Endothelial cell of umbilical vein (primary cell): ENCODE measurements at regions not wholly inside any gene's neighbourhood (a gene's known extent, or its start where the extent isn't known, plus 50 kb on each side); places are given as distances from the start of the nearest gene placed in this dataset.

Experiments used
- BruUV-seq: library from RNA; stranded (reverse); fragments of 400-500 nt; replicated peaks from 2 replicates; lab custom pipeline; 2021; lab: Mats Ljungman, UMichigan
- CTCF ChIA-PET: fragments of 300-600, 350-600 bp; sonication (Branson Sonifier 250); formaldehyde crosslinking; loops from one replicate; lab custom pipeline; 2021; ENCODE audit warnings: antibody characterized with exemption, inconsistent platforms; lab: Charles Lee
- POLR2A ChIA-PET: fragments of 300-600, 350-600 bp; sonication (Branson Sonifier 250); formaldehyde crosslinking; loops from one replicate; lab custom pipeline; 2021; ENCODE audit warnings: antibody characterized with exemption, inconsistent platforms; lab: Charles Lee
- DNase-seq: peaks from one replicate; pipeline ENCODE4 v3.0.0-alpha.2; 2011; ENCODE audit warnings: low read depth, low spot score
- FAIRE-seq: peaks from 2 replicates; lab custom pipeline; 2011; peaks lifted over from hg19 to GRCh38; lab: Jason Lieb, UNC
- H2AFZ ChIP-seq: 2 replicates; pipeline ENCODE4 v1.6.0; 2012; ENCODE audit warnings: low read depth, low read length, control low read depth, inconsistent platforms
- H3K27ac ChIP-seq: 2 replicates; pipeline ENCODE4 v1.5.1; 2011; ENCODE audit warnings: low read depth, mild to moderate bottlenecking, control low read depth, low read length, moderate library complexity; ENCODE audit not compliant: insufficient read depth
- H3K27me3 ChIP-seq, 2 experiments: 2 replicates each; pipeline versions ENCODE4 v1.6.0 to v1.6.1; 2011; ENCODE audit warnings: low read length in 2 of 2, mixed read lengths in 1 of 2; ENCODE audit not compliant: control insufficient read depth in 2 of 2, insufficient read depth in 2 of 2
- H3K36me3 ChIP-seq, 2 experiments: 2 replicates in 1 of 2; 3 replicates in 1 of 2; pipeline ENCODE4 v1.5.1; 2011; ENCODE audit warnings: low read length in 2 of 2, mild to moderate bottlenecking in 1 of 2, moderate library complexity in 1 of 2; ENCODE audit not compliant: control insufficient read depth in 2 of 2, insufficient read depth in 2 of 2; ENCODE audit errors: extremely low read depth in 1 of 2
- H3K4me1 ChIP-seq: 3 replicates; pipeline ENCODE4 v1.5.1; 2011; ENCODE audit warnings: mild to moderate bottlenecking, low read length; ENCODE audit not compliant: control insufficient read depth, insufficient read depth; ENCODE audit errors: extremely low read depth
- H3K4me2 ChIP-seq: 2 replicates; pipeline ENCODE4 v1.6.1; 2011; ENCODE audit warnings: low read length, control low read depth, mixed read lengths; ENCODE audit not compliant: insufficient read depth
- H3K4me3 ChIP-seq, 3 experiments: fragments of 200-600 bp in 1 of 3; sonication (generic), shearing (Covaris generic) in 1 of 3; replicated peaks in 1 of 3; 2 replicates each; pipeline ENCODE4 v1.5.1; 2011 to 2016; ENCODE audit warnings: control low read depth in 3 of 3, low read length in 3 of 3, mild to moderate bottlenecking in 2 of 3, inconsistent platforms in 1 of 3, low read depth in 1 of 3, moderate library complexity in 1 of 3; ENCODE audit not compliant: insufficient read depth in 1 of 3
- H3K79me2 ChIP-seq: 2 replicates; pipeline ENCODE4 v1.6.0; 2012; ENCODE audit warnings: low read length, inconsistent platforms; ENCODE audit not compliant: control insufficient read depth, insufficient read depth
- H3K9ac ChIP-seq: replicated peaks from 2 replicates; pipeline ENCODE3; 2011; ENCODE audit warnings: low read length, control low read depth; ENCODE audit not compliant: insufficient read depth; ENCODE audit errors: extremely low read depth
- H3K9me1 ChIP-seq: replicated peaks from 3 replicates; pipeline ENCODE4 v1.6.0; 2011; ENCODE audit warnings: mild to moderate bottlenecking, low read length; ENCODE audit not compliant: control insufficient read depth, insufficient read depth; ENCODE audit errors: extremely low read depth
- H3K9me3 ChIP-seq: replicated peaks from 2 replicates; pipeline ENCODE4 v1.5.1; 2012; ENCODE audit warnings: low read length, inconsistent platforms; ENCODE audit not compliant: control insufficient read depth, insufficient read depth
- H4K20me1 ChIP-seq: replicated peaks from 2 replicates; pipeline ENCODE3; 2011; ENCODE audit warnings: mild to moderate bottlenecking, low read length; ENCODE audit not compliant: control insufficient read depth, insufficient read depth; ENCODE audit errors: extremely low read depth
- CTCF ChIP-seq, 2 donors: IDR thresholded peaks; 1 replicate in 1 of 2; 2 replicates in 1 of 2; pipeline ENCODE4 v1.5.1; 2011; ENCODE audit warnings: low read length in 2 of 2, mild to moderate bottlenecking in 2 of 2, moderate library complexity in 2 of 2, control low read depth in 1 of 2, inconsistent platforms in 1 of 2, low read depth in 1 of 2; ENCODE audit not compliant: insufficient read depth in 1 of 2; ENCODE audit errors: extremely low read depth in 1 of 2
- EZH2 ChIP-seq: IDR thresholded peaks from 2 replicates; pipeline ENCODE4 v1.6.1; 2012; ENCODE audit warnings: borderline replicate concordance, low read depth, mild to moderate bottlenecking, moderate library complexity, low read length, inconsistent platforms; ENCODE audit not compliant: severe bottlenecking
- FOS ChIP-seq: IDR thresholded peaks from 2 replicates; pipeline ENCODE4 v1.6.1; 2011; ENCODE audit warnings: mild to moderate bottlenecking, low read length, moderate library complexity, borderline replicate concordance; ENCODE audit not compliant: insufficient read depth
- GATA2 ChIP-seq: IDR thresholded peaks from 2 replicates; pipeline ENCODE4 v1.7.0; 2011; ENCODE audit warnings: low read depth, mild to moderate bottlenecking, moderate library complexity, mixed read lengths, low read length; ENCODE audit not compliant: insufficient read length, insufficient read depth
- JUN ChIP-seq: IDR thresholded peaks from 2 replicates; pipeline ENCODE4 v1.6.1; 2011; ENCODE audit warnings: borderline replicate concordance, low read depth; ENCODE audit not compliant: insufficient read length, insufficient read depth
- MAX ChIP-seq: IDR thresholded peaks from 2 replicates; pipeline ENCODE4 v1.6.1; 2011; ENCODE audit not compliant: insufficient read depth, insufficient read length
- MYC ChIP-seq: IDR thresholded peaks from one replicate; pipeline ENCODE4 v1.6.1; 2011; ENCODE audit warnings: mild to moderate bottlenecking, low read depth, low read length
- POLR2A ChIP-seq: IDR thresholded peaks from 2 replicates; pipeline ENCODE4 v1.6.1; 2012; ENCODE audit warnings: low read depth, mild to moderate bottlenecking, control low read depth, low read length
- POLR2AphosphoS5 ChIP-seq: IDR thresholded peaks from 2 replicates; pipeline ENCODE4 v1.6.1; 2012; ENCODE audit warnings: low read depth, mild to moderate bottlenecking, control low read depth, low read length, moderate library complexity; ENCODE audit not compliant: insufficient read depth
- dilution Hi-C: fragments of 300-500 bp; cut with MboI; formaldehyde crosslinking; loops from one replicate; pipeline ENCODE4 v1.15.0; 2019; ENCODE audit warnings: low sequenced_read_pairs; ENCODE audit not compliant: extremely low pct_ligation_motif_present
- intact Hi-C: fragments of 100-400 bp; cut with micrococcal nuclease; formaldehyde crosslinking; loops from one replicate; pipeline ENCODE4 v1.10.0; 2022

- Histone ChIP-seq H3K4me1 (no peaks in the 10 kb centered on the region), H4K20me1 (no peaks in the 10 kb centered on the region), H3K4me3 (no peak overlapping the region), H3K9me3 (peaks cover 8% of the 10 kb centered on the region), H3K36me3 (no peaks in the 10 kb centered on the region), H3K79me2 (no peaks in the 10 kb centered on the region), H2AFZ (no peak overlapping the region), H3K9me1 (no peaks in the 10 kb centered on the region), H3K4me2 (no peak overlapping the region), H3K9ac (no peak overlapping the region), H3K27ac (no peak overlapping the region), H3K27me3 (no peaks in the 10 kb centered on the region)
- dilution Hi-C loops (no loop called here), intact Hi-C loops (no loop called here)
- FAIRE-seq (no peak), DNase-seq (no peak)
- ChIA-PET POLR2A (no interaction called here), CTCF (no interaction called here)
- no peak for TF ChIP-seq POLR2AphosphoS5
- TF ChIP-seq MYC, result no peak
- no peak for TF ChIP-seq FOS
- no peak for TF ChIP-seq EZH2
- no peak for TF ChIP-seq MAX
- TF ChIP-seq GATA2, result no peak
- no peak for TF ChIP-seq POLR2A
- no peak for TF ChIP-seq JUN
- TF ChIP-seq CTCF (IDR thresholded peaks at IDR 0.05; ENCODE audit: extremely low read depth in 1 of 2, insufficient read depth in 1 of 2, low read depth in 1 of 2, low read length in 2 of 2), result no peak
- BruUV-seq, result no TSS peak
Measured at GRCh38 chr16:79369796-79370195, 230.7 kb downstream of the MAF start.
